CD4-positive, alpha-beta T cell treated with Interleukin-10 for 1 hour (primary cell): ENCODE measurements at regions not wholly inside any gene's neighbourhood (a gene's known extent, or its start where the extent isn't known, plus 50 kb on each side); places are given as distances from the start of the nearest gene placed in this dataset.

ENCODE experiments used
- DNase-seq: peaks from one replicate; pipeline ENCODE4 v3.0.0-alpha.2; 2020

DNA sequence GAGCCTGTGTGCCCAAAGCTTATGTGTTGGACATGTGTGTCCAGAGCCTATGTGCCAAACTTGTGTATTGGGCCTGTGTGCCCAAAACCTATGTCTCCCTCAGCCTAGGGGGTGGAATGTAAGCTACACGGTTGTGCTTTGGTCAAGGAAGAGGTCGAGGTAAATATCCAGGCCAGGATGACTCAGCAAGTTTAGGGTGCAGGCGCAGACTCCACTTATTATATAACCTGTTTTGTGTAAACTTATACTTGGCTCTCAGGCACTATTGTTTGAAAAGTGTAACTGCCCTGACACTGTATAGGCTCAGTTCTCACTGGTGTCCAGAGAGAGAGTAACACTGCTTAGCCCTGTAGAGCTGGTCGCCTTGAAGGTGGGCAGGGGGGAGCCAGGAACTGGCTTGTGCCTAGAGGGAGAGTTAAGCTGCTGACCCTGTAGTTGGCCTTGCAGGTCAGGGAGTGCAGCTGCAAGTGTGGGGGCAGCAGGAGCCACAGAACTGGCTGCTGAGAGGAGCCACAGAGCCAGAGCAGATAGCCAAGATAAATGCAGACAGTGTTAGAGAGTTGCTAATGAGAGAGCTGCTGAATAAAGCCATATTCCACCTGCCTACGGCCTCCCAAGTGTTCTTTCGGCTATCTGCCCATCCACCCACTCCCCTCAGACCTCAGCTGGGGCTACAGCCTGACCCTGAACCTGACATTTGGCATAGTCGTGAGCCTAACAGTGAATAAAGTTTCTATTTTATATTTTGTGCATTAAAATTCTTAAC lies 517.2 kb upstream of the SLITRK1 start:
- no peak for DNase-seq

DNA sequence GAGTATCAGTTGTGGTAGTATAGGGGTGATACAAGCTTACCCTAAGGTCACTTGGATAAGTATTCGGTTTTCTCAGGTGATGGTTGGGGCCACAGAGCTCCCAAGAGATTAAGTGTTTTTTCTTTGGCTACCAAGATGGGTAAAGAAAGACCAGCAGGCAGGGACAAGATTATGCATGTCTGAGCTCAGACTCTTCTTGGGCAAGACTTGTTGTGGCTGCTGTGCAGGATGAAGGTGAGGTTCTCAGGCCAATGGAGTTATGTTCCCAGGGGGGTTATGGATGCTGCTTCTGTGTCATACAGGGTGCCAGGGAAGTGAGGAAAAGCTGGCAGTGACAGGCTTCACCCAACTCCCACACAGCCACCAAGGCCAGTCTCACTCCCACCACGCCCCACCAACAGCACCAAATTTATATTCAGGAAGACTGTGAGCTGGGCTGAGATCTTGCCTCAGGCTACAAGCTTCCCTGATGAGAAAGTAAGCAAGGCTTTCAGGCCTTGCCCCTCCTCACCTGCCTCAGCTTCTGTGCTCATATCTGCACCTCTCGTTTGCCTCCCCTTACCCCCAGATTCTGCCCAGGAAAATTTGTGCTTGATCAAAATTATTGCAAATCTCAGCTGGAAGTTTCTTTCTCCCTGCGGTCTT lies 511.8 kb upstream of the SLITRK1 start:
- no peak for DNase-seq

DNA sequence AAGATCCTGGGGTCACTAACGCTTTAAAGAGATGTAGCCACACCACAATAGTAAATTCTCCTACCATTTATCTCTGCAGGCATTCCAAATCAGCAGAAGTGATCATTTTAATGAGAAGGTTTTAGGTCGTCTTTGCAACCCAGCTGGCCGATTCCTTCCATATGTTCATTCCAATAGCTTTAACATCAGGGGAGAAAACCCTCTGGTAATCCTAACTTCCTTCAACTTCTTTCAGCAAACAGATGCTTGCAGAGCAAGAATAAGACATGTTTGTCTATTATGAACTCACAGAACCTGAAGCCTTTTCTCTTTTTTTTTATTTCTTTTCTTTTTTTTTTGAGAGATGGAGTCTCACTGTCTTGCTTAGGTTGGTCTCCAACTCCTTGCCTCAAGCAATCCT lies 498.6 kb upstream of the SLITRK1 start:
- DNase-seq = no peak

DNA sequence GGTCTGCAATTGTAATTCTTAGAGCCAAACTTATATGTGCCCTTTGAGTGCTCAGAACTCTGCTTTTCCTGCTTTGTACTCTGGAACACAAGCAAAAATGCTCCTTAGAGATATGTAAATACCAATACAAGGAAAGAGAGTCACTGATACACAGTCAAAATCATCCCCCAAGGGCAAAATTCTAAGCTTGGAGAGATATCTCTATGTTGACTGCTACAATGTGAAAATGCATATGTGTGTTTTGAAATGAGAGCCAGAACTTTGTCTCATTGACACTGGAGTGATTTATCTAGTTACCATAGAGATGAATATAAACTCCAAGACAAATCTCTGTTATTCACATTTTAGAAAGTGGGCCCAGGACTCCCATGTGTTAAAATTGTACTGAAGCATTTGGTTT lies 494.8 kb upstream of the SLITRK1 start:
- no peak for DNase-seq

DNA sequence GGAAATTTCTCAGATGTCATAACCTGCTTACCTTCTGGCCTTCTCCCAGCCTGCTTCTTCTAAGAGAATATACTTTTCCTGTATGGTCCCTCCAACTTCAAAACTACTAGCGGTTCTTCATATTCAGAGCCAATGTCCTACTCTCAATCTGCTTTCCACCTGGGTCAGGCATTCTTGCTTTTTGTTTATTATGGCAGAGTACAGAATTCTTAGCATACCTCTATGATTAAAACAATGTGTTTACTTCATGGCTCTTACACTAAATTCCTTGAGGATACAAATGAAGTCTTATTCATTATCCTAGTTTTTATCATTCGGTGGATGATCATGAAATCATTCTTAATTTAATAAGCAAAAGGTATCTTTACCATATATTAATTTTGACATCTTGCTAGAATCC lies 484.2 kb upstream of the SLITRK1 start:
- DNase-seq = no peak

DNA sequence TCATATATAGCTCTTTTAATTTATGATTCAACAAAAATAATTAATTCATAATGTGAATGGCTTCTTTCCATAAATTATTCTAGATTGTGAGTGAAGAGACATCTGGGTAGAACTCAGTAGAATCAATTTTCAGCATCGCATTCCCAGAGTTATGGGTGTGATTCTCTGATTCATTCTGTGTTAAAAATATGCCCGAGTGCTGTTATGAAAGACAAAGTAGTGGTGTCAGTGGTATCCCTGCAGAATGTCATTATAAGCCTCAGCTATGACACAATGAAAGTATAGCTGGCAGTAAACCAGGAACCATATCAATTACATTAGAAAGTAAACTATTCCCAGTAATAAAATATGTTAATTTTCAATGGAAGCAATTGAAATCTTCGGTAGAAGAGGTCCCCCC lies 480.5 kb upstream of the SLITRK1 start:
- DNase-seq = no peak

DNA sequence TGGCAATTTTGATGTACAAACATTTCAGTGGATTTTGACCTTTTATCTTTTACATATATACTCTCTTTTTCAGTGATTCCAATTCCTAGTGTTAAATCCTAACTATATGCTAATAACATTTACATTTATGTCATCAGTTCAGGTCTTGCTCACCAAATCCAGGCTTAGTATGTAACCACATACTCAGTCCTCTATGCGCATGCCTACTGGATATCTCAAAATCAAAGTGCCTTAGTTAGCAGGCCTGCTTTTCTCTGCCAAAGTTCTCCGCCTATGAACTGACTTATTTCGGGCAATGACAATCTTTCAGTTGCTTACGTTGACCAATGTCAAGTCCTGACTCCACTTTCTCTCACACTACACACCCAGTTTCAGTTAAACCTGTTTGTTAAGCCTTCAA lies 478.5 kb upstream of the SLITRK1 start:
- DNase-seq = no peak

DNA sequence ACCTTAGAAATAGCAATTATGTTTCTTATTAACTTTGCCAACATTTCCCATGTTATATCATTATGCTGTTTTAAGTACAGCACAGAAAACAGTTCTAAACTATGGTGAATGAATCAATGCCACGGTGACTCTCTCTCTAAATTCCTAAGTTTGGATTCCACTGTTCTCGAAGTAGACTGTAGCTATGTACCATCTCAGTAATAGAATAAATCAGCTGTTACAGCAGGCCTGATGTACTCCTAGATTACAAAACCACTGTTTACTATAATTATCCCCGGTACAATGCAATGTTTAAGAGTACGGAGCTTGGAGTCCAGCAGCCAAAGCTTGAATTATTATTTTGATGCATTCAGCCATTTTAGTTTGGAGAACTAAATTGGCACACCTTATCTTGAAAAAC lies 476.3 kb upstream of the SLITRK1 start:
- no peak for DNase-seq

DNA sequence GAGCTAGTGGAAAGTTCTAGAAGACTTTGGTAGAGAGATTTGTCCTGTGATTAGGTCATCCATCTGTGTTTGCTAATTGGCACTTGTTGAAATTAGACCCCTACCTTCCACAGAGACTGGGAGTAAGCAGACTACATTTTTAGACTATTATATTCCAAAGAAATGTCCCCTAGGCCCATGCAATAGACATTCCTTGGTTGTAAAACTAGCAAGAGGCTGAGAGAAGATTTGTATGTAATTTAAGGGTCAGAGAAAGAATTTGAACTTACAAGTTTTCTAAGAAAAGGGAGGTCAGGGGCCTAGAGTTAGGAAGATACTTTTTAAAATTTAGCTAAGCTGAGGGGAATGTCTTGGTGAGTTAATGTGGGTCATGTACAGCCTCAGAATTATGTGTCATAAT lies 470.7 kb upstream of the SLITRK1 start:
- DNase-seq = no peak

DNA sequence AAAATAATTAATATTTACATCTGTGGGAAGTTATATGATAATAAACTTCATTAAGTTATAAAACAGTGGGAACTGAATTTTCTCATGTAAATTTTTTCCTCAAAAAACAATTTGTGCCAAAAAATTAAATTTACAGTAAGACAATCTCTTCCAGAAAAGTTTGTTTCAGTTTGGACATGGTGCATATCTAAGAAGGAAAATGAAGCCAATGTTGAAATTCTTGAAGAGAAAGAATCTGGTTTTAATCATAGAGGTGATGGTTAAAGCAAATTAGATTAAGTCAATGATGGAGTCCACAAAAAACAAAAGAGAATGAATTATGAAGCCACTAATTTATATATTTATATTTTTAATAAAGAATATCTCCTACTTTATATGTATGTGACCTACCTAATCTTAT lies 457.2 kb upstream of the SLITRK1 start:
- no peak for DNase-seq

DNA sequence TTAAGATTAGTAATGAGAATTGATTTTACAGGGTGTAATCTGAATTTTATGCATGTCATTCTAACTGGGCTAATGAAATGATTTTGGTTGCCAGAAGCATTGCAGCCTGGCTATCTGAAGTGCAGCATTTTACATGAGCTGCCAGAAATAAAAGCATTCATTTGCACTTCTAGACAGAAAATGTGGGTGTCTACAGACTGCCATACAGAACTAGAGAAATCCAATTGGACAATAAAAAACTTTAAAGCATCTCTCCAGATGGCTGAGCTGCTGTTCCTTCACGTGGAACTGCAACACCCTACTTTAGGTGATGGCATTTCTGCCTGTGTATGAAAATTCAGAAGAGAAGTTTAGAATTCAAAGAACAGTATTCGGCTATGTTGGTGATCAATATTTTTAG lies 450.1 kb upstream of the SLITRK1 start:
- no peak for DNase-seq

DNA sequence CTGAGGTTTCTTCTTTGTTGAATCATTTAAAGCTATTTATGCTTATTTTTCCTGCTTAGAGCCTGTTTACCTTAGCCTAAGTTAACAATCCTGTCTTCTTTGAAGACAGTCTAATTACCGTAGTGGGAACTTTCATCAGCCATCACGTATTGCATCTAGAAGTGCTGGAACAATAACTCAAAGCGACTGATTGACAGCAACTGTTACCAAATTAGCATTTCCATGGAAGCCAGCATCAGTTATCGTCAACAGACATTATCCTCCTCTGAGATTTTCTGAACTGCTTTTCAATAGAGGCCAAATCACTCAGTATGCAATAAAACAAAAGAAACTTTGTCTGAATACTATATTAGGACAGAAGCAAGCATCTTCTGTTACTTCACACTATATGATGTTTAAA lies 433.3 kb upstream of the SLITRK1 start:
- DNase-seq = no peak

DNA sequence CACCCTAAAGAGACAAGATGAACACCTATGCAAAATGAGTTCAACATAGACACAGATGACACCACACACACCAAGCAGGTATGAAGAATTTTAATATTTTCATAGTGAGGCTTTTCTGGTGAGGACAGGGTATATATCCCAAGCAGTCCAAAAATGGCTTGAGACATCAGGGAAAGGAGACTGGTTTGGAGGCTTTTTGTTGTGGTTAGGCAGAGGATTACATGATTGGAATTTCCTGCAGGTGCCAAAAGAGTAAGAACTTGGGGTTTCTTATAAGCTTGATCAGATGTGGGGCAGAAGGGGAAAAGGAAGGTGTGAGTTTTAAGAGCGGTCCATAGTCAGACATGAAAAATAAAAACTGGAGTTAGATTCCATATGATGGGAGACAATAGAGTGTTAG lies 420.8 kb upstream of the SLITRK1 start:
- DNase-seq = no peak

DNA sequence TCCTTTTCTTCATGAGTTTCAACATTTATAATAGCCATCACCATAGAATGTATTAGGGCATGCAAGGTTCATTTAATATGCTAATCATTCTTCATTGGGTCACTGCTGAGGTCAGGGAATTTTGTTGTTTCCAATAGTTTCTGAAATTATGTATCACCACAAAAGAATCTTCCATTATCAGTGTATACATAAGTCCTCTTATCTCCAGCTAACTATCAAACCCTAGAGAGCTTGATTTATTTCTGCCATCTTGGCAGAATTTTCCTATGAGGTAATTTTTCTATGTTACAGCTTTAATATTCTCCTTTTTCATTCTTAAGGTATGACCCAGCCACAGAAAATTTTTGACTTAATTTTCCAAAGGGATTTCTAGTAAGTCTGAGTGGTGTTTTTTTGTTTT lies 415.0 kb upstream of the SLITRK1 start:
- no peak for DNase-seq

DNA sequence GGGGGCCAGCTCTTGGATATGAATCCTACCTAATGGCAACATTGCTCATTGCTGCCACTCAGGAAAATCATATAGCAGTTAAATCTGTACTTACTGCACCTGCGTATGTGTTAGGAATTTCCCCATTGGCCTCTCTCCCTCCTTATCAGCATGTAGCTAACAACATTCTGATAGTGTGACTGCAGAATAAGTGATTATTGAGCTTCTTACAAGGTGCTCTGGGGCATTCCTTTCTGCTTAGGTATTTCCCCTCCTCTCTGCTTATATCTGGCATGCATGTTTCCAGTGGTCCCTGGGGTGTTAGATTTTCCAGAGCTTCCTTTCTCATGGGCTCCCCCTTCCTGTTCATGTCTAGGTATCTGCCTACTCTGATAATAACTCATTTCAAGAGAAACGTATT lies 414.1 kb upstream of the SLITRK1 start:
- no peak for DNase-seq

DNA sequence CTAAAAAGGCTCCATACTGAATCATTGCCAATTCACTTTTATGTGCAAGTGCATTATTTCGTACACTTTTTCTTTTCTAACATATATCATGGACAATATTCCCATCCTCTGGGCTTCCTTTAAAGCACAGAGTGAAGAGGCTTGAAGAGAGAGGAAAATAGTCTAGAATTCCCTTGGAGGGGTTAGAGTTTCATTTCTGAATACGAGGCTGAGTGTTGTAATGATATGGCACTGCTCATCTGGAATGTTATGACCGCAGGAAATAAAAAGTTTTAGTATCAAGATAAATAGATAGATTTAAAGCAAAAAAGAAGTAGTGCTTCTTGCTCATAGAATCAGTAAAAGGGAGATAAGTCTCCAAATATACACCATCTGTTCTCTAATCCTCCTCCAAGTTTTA lies 412.3 kb upstream of the SLITRK1 start:
- DNase-seq = no peak

DNA sequence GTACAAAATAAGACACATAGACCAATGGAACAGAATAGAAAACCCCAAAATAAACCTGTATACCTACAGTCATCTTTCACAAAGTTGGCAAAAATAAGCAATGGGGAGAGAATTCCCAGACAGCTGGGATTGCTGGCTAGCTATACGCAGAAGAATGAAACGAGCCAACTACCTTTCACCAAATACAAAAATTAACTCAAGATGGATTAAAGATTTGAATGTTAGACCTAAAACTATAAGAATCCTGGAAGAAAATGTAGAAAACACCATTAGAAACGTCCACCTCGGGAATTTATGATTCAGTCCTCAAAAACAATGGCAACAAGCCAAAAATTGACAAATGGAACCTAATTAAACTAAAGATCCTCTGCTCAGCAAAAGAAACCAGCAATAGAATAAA lies 408.1 kb upstream of the SLITRK1 start:
- DNase-seq = no peak

DNA sequence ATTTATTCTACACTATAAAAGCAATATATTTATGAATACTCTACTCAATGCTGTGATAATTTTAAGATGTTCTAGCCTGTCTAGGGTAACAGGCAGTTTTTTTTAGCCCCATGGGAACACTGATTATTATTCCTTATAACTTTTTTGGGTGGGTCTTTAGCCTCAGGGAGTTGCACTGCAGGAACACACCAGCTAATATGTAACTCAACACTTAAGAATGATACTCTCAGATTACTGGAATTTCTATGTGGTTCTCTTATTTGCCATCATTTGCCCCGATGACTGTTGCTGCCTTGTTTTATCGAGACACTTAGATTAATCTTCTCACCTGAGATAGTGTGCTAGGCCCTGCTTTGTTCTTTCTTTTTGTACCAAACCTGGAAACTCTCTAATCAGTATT lies 396.9 kb upstream of the SLITRK1 start:
- no peak for DNase-seq

DNA sequence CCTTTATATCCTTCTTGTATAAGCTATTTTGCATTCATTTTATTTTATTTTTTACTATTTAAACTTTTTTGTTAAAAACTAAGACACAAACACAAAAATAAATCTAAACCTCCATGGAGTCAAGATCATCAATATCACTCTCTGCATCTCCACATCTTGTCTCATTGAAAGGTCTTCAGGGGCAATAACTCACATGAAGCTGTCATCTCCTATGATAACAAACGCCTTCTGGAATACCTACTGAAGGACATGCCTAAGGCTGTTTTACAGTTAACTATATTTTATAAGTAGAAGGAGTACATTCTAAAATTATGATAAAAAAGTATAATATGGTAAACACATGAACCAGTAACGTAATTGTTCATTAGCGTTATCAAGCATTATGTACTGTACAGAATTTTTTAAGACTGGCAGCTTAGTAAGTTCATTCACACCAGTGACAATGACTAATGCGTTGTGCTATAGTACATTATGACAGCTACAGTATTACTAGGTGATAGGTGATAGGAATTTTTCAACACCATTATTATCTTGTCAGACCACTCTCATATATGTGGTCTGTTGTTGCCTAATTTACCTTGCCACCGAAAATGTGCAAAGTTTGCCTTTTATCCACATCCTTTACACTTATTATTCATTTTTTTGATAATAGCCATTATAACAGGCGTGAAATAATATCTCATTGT lies 390.7 kb upstream of the SLITRK1 start:
- no peak for DNase-seq

DNA sequence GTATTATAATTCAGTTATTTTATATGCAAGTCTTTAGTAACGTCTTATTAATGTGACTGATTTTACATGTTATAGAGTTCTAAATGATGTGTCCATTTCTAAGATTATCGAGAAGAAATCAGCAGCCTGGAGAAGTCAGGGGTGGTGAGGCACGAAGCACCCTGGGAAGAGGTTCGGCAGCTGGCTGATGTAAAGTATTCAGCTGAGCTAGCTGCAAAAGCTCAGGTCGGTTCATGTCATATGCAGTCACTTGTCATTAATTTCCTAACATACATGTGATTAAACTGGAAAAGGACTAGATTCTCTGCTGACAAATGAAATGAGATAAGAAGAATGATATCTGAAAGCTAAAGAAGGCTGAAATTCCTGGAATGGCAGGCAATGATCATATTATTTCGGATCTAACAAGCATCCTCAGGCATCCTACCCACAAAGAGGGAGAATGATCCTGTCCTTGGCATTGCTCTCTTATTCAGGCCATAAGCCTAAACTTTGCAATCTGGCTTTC lies 383.0 kb upstream of the SLITRK1 start:
- DNase-seq = no peak

DNA sequence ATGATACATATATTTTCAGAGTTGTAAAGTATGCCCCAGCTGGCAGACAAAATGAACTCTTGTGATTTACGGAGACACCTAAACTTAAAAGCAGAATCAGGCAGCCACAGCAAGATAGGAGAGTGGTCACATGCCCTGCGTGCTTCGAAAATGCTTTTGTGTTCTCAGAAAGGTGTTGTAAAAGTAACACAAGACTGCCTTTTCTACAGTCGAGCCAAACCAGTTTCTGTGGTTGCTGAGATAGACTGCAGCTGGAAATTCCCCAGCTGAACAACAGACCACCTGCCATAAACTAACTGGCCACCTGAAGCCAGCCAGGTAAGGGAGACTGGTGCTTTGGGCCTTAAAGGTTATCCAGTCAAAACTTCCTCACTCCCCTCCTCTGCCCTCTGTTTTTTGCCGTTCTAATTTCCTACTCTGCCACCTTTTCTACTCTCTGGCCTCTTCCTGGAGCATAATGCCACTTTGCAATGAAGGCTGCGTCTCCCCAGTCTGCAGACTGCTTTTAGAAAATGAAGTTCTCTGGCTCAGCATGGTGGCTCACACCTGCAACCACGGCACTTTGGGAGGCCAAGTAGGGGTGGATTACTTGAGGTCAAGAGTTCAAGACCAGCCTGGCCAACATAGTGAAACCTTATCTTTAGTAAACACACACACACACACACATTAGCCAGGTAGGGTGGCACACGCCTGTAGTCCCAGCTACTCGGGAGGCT lies 381.2 kb upstream of the SLITRK1 start:
- DNase-seq = no peak

DNA sequence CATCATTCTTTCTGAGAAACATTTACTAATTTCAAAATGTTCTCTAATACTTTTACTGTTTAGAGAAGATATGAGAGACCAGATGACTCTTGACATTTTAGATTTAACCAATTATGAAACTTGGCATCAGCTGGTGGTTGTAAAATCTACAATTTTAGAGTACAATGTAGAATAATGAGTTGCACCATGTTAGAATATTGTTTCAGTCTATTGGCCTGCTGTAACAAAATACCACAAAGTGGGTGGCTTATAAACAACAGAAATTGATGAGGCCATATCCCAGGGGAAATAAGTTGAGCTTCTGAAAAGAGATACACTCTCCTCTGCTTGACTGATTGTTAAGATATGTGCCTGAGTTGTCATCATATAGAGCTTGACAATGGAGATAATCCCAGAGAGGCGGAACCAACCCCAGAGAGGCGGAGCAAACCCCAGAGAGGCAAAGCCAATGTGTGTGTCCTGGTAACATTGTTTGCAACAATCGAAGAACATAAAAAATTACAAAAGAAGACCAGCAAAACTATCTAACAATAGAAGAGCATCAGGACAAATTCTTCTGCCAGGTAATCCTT lies 373.0 kb upstream of the SLITRK1 start:
- DNase-seq = no peak

DNA sequence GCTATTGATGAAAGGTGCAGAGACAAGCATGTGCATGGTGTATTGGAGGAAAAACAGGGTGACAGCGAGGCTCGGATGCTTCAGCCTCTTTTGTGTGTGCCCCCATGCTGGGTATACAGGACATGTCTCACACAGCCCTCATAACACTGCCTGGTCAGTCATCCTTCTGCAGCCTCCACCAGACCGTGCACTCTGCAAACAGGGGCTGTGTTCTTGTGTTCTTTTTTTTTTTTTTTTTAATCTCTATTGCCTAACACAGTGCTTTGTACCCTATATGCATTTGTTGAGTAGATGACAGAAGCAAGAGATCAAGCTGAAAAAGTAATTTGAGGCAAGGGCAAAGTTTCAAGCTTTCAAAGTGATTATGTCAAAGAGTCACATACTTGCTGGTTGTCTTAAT lies 367.2 kb upstream of the SLITRK1 start:
- no peak for DNase-seq
